Gastrocnemius medialis (tissue), 4 donors: ENCODE measurements at regions not wholly inside any gene's neighbourhood (a gene's known extent, or its start where the extent isn't known, plus 50 kb on each side); places are given as distances from the start of the nearest gene placed in this dataset.

ENCODE experiments used
- POLR2A ChIP-seq, 2 donors: fragments of 450-650 bp; IDR thresholded peaks; one replicate each; pipeline ENCODE4 v1.6.1; 2017; ENCODE audit warnings: antibody characterized with exemption in 2 of 2, mild to moderate bottlenecking in 2 of 2, moderate library complexity in 2 of 2
- TF ChIP-seq, protein P1 (sequence below), 5 experiments: fragments of 450-650 bp in 3 of 5; fragments of 200-600 bp in 2 of 5; sonication (generic) in 2 of 5; IDR thresholded peaks in 4 of 5; conservative IDR thresholded peaks in 1 of 5; 1 replicate in 4 of 5; 2 replicates in 1 of 5; pipeline ENCODE4 v1.5.1; 2016 to 2019; ENCODE audit warnings: antibody characterized with exemption in 5 of 5, mild to moderate bottlenecking in 3 of 5, moderate library complexity in 3 of 5

DNA sequence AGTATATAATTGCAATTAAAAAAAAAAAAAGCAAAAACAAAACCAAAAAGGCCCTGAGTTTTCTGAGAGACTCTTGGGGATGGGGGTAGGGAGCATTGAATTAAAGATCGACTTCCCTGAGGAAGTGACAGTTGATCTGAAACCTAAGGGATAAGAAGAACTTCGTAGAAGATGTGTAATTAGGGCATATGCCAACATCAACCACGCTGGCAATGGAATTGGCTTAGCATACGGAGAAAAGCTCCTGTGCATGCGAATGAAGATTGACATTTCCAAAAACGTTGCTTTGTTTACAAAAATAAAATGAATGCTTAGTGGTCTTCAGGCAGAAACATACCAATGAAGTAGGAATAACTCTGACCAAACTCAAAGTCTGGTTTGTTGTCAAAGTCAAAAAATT is 307.6 kb upstream of the ZNF521 start:
- TF ChIP-seq, protein P1, sequence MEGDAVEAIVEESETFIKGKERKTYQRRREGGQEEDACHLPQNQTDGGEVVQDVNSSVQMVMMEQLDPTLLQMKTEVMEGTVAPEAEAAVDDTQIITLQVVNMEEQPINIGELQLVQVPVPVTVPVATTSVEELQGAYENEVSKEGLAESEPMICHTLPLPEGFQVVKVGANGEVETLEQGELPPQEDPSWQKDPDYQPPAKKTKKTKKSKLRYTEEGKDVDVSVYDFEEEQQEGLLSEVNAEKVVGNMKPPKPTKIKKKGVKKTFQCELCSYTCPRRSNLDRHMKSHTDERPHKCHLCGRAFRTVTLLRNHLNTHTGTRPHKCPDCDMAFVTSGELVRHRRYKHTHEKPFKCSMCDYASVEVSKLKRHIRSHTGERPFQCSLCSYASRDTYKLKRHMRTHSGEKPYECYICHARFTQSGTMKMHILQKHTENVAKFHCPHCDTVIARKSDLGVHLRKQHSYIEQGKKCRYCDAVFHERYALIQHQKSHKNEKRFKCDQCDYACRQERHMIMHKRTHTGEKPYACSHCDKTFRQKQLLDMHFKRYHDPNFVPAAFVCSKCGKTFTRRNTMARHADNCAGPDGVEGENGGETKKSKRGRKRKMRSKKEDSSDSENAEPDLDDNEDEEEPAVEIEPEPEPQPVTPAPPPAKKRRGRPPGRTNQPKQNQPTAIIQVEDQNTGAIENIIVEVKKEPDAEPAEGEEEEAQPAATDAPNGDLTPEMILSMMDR (IDR thresholded peaks at IDR 0.05 in 4 of 5, conservative IDR thresholded peaks at IDR 0.05 in 1 of 5): no peak
- no peak for TF ChIP-seq POLR2A (IDR thresholded peaks at IDR 0.05)
